Glomerular visceral epithelial cell (primary cell): ENCODE measurements at regions not wholly inside any gene's neighbourhood (a gene's known extent, or its start where the extent isn't known, plus 50 kb on each side); places are given as distances from the start of the nearest gene placed in this dataset.
"Not testable (repeated sequence)": the region's sequence is repeated elsewhere in the genome, so short reads cannot be mapped to it uniquely, and the experiment has no call there.

Experiments used
- DNase-seq: peaks from one replicate; pipeline ENCODE4 v3.0.0-alpha.2; 2016; ENCODE audit errors: extremely low spot score

- DNase-seq = no peak
Measured at GRCh38 chr10:6984971-6985370, 404.9 kb upstream of the PRKCQ start.

- DNase-seq = not testable (repeated sequence)
Measured at GRCh38 chr10:6984016-6984415, 403.9 kb upstream of the PRKCQ start.

- no peak for DNase-seq
Measured at GRCh38 chr10:6980353-6980752, 400.3 kb upstream of the PRKCQ start.

- no peak for DNase-seq
Measured at GRCh38 chr10:6979371-6979770, 399.3 kb upstream of the PRKCQ start.

GRCh38 chr10:6978187-6978627, 398.1 kb upstream of the PRKCQ start:
- no peak for DNase-seq

GRCh38 chr10:6977398-6978186, 397.5 kb upstream of the PRKCQ start:
- no peak for DNase-seq

GRCh38 chr10:6973899-6974298, 393.8 kb upstream of the PRKCQ start:
- DNase-seq = no peak

- no peak for DNase-seq
Measured at GRCh38 chr10:6972226-6972625, 392.1 kb upstream of the PRKCQ start.

- no peak for DNase-seq
Measured at GRCh38 chr10:6969659-6970058, 389.6 kb upstream of the PRKCQ start.

- no peak for DNase-seq
Measured at GRCh38 chr10:6964543-6964942, 384.5 kb upstream of the PRKCQ start.

- DNase-seq = no peak
Measured at GRCh38 chr10:6962576-6962975, 382.5 kb upstream of the PRKCQ start.

- DNase-seq = no peak
Measured at GRCh38 chr10:6958711-6959110, 378.6 kb upstream of the PRKCQ start.

GRCh38 chr10:6958254-6958653, 378.2 kb upstream of the PRKCQ start:
- DNase-seq = no peak

GRCh38 chr10:6957851-6958250, 377.8 kb upstream of the PRKCQ start:
- DNase-seq = no peak

GRCh38 chr10:6956562-6956961, 376.5 kb upstream of the PRKCQ start:
- no peak for DNase-seq

- no peak for DNase-seq
Measured at GRCh38 chr10:6953271-6953801, 373.3 kb upstream of the PRKCQ start.

GRCh38 chr10:6951732-6952131, 371.7 kb upstream of the PRKCQ start:
- no peak for DNase-seq

- DNase-seq = no peak
Measured at GRCh38 chr10:6950133-6950532, 370.1 kb upstream of the PRKCQ start.

- no peak for DNase-seq
Measured at GRCh38 chr10:6944436-6944835, 364.4 kb upstream of the PRKCQ start.

- no peak for DNase-seq
Measured at GRCh38 chr10:6938384-6938783, 358.3 kb upstream of the PRKCQ start.

GRCh38 chr10:6936931-6937330, 356.9 kb upstream of the PRKCQ start:
- DNase-seq = no peak

GRCh38 chr10:6929148-6929830, 349.2 kb upstream of the PRKCQ start:
- no peak for DNase-seq

- DNase-seq = no peak
Measured at GRCh38 chr10:6928586-6928985, 348.5 kb upstream of the PRKCQ start.
